HG03460 (cell line): ENCODE measurements at regions not wholly inside any gene's neighbourhood (a gene's known extent, or its start where the extent isn't known, plus 50 kb on each side); places are given as distances from the start of the nearest gene placed in this dataset.

Source experiments
- ATAC-seq: cut with Tn5 transposase; IDR thresholded peaks from one replicate; pipeline ENCODE4 v1.9.1; 2021; ENCODE audit not compliant: unreplicated experiment

- no peak for ATAC-seq
Measured at GRCh38 chr17:71301063-71301462, 819.8 kb upstream of the SOX9 start.

- ATAC-seq = no peak
Measured at GRCh38 chr17:71302721-71303549, 817.9 kb upstream of the SOX9 start.

- ATAC-seq = no peak
Measured at GRCh38 chr17:71304498-71305158, 816.2 kb upstream of the SOX9 start.

- ATAC-seq = no peak
Measured at GRCh38 chr17:71313866-71314265, 807.0 kb upstream of the SOX9 start.

- ATAC-seq = no peak
Measured at GRCh38 chr17:71315568-71315967, 805.3 kb upstream of the SOX9 start.

GRCh38 chr17:71316176-71316897 lies 804.5 kb upstream of the SOX9 start:
- ATAC-seq = no peak

- ATAC-seq = no peak
Measured at GRCh38 chr17:71320009-71320796, 800.6 kb upstream of the SOX9 start.

GRCh38 chr17:71325117-71325516 lies 795.7 kb upstream of the SOX9 start:
- no peak for ATAC-seq

- no peak for ATAC-seq
Measured at GRCh38 chr17:71325886-71326285, 794.9 kb upstream of the SOX9 start.

GRCh38 chr17:71327376-71328059 lies 793.3 kb upstream of the SOX9 start:
- no peak for ATAC-seq

GRCh38 chr17:71329310-71330098 lies 791.3 kb upstream of the SOX9 start:
- no peak for ATAC-seq

- ATAC-seq = no peak
Measured at GRCh38 chr17:71330099-71330375, 790.8 kb upstream of the SOX9 start.

GRCh38 chr17:71331754-71332325 lies 789.0 kb upstream of the SOX9 start:
- no peak for ATAC-seq

- no peak for ATAC-seq
Measured at GRCh38 chr17:71334048-71334751, 786.6 kb upstream of the SOX9 start.

GRCh38 chr17:71335212-71335611 lies 785.6 kb upstream of the SOX9 start:
- ATAC-seq = no peak

- ATAC-seq = no peak
Measured at GRCh38 chr17:71337938-71338337, 782.9 kb upstream of the SOX9 start.

- no peak for ATAC-seq
Measured at GRCh38 chr17:71338396-71338795, 782.4 kb upstream of the SOX9 start.

- no peak for ATAC-seq
Measured at GRCh38 chr17:71339206-71339605, 781.6 kb upstream of the SOX9 start.

GRCh38 chr17:71342737-71343136 lies 778.1 kb upstream of the SOX9 start:
- no peak for ATAC-seq
